HUES48 (cell line): ENCODE measurements at regions not wholly inside any gene's neighbourhood (a gene's known extent, or its start where the extent isn't known, plus 50 kb on each side); places are given as distances from the start of the nearest gene placed in this dataset.

Experiments
- H3K27ac ChIP-seq: one replicate; pipeline ENCODE4 v1.7.0; 2013; ENCODE audit warnings: low read depth, low read length, inconsistent platforms
- H3K27me3 ChIP-seq: 2 replicates; pipeline ENCODE4 v1.6.1; 2013; ENCODE audit warnings: mild to moderate bottlenecking, low read length; ENCODE audit not compliant: control insufficient read depth, insufficient read depth
- H3K36me3 ChIP-seq: 2 replicates; pipeline ENCODE4 v1.6.1; 2013; ENCODE audit warnings: low read length; ENCODE audit not compliant: control insufficient read depth, insufficient read depth
- H3K4me1 ChIP-seq: 2 replicates; pipeline ENCODE4 v1.6.1; 2013; ENCODE audit warnings: mild to moderate bottlenecking, low read length; ENCODE audit not compliant: control insufficient read depth, insufficient read depth
- H3K4me3 ChIP-seq: 2 replicates; pipeline ENCODE4 v1.5.1; 2013; ENCODE audit warnings: mild to moderate bottlenecking, low read depth, low read length
- H3K9ac ChIP-seq: 2 replicates; pipeline ENCODE4 v1.6.1; 2013; ENCODE audit warnings: mild to moderate bottlenecking, low read depth, low read length, moderate library complexity
- H3K9me3 ChIP-seq: 2 replicates; pipeline ENCODE4 v1.6.1; 2013; ENCODE audit warnings: low read length; ENCODE audit not compliant: control insufficient read depth, insufficient read depth

GRCh38 chr12:115249671-115250278 lies 565.8 kb upstream of the TBX3 start:
- H3K4me3 ChIP-seq, result no peak overlapping the region

DNA sequence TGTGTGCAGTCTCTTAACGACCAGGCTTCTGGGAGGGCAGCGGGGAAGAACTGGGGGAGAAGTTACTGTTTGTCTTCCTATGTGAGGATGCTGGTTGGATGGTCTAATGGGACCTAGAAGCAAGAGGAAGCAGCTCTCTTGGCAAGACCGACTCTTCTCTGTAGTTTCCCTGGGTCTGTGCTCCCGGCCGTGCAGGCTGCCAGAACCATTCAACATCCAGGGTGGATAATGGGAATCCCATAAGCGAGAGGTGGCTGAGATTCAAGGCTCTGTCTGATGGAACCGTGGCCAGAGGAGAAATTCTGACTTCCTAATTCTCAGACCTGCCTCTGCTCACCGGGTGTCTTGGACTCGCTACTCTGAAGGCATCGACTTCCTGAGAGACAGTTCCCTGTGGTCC lies 561.0 kb upstream of the TBX3 start:
- Histone ChIP-seq H3K9me3 (no peaks in the 10 kb centered on the region), H3K27me3 (no peaks in the 10 kb centered on the region), H3K27ac (no peak overlapping the region), H3K9ac (no peak overlapping the region), H3K36me3 (no peaks in the 10 kb centered on the region), H3K4me3 (no peak overlapping the region), H3K4me1 (no peaks in the 10 kb centered on the region)

More at GRCh38 chr12:115249671-115250278, 565.8 kb upstream of the TBX3 start:
- Histone ChIP-seq H3K27ac (no peak overlapping the region), H3K9ac (no peak overlapping the region), H3K27me3 (no peaks in the 10 kb centered on the region), H3K36me3 (no peaks in the 10 kb centered on the region), H3K9me3 (no peaks in the 10 kb centered on the region), H3K4me1 (no peaks in the 10 kb centered on the region)

GRCh38 chr12:115243933-115244628 lies 560.1 kb upstream of the TBX3 start:
- no peaks in the 10 kb centered on the region for H3K36me3 ChIP-seq
- H3K9ac ChIP-seq, result no peak overlapping the region
- no peaks in the 10 kb centered on the region for H3K27me3 ChIP-seq
- no peaks in the 10 kb centered on the region for H3K9me3 ChIP-seq
- H3K4me1 ChIP-seq, result no peaks in the 10 kb centered on the region
- no peak overlapping the region for H3K27ac ChIP-seq
- H3K4me3 ChIP-seq, result no peak overlapping the region

GRCh38 chr12:115240251-115240650 lies 556.3 kb upstream of the TBX3 start:
- Histone ChIP-seq H3K36me3 (no peaks in the 10 kb centered on the region), H3K4me1 (no peaks in the 10 kb centered on the region), H3K9ac (no peak overlapping the region), H3K4me3 (no peak overlapping the region), H3K27me3 (no peaks in the 10 kb centered on the region), H3K9me3 (no peaks in the 10 kb centered on the region), H3K27ac (no peak overlapping the region)

DNA sequence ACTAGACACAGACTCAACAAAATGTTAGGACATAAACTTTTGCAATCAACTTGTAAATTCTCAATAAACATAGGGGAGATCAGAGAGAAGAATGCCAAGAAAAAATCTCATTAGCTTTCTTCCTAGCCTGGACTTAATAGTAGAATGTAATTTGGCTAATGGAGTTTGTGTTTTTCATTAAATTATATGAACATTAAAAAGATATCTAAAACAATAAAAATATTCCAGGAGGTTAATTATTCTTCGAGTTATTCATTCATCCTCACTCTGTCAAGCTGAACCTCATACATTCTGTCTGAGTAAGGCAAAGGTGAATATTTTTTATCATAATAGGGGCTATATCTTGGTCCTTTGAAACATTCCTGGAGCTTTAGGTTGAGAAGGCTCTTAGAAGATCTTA lies 551.9 kb upstream of the TBX3 start:
- Histone ChIP-seq H3K27ac (no peak overlapping the region), H3K27me3 (no peaks in the 10 kb centered on the region), H3K4me3 (no peak overlapping the region), H3K4me1 (peaks cover 5% of the 10 kb centered on the region; the same call in 1 of the 2 replicates), H3K9me3 (no peaks in the 10 kb centered on the region), H3K36me3 (no peaks in the 10 kb centered on the region), H3K9ac (no peak overlapping the region)

DNA sequence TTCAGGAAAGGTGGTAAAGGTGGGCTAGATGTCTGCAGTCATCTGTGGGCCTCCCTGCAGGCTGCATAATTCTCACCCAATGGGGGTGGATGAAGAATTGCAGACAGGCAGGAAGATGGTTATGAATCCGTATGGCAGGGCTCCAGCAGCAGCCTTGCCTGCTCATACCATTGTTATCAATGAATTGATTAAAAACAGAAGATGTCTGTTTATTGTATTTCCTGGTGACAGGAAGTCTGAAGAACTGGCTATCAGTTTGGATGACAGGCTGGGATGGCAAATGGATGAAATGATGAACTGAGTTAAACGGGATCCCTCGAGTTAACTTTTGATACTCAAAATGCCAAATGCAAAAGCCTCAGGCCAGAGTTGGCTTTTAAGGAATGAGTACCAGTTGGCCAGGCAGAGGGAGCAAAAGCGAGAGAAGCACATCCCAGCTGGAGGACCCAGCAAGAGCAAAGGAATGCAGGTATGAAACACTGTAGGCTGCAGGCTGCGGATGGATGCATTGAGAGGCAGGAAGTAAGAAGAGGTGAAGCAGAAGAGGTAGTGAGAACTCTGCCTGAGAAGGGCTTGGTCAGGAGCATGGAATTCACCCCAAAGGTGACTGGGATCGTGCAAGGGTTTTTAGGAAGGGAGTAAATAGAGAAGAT lies 550.0 kb upstream of the TBX3 start:
- H3K27me3 ChIP-seq, result no peaks in the 10 kb centered on the region
- H3K4me3 ChIP-seq, result no peak overlapping the region
- no peak overlapping the region for H3K27ac ChIP-seq
- no peak overlapping the region for H3K9ac ChIP-seq
- H3K9me3 ChIP-seq, result no peaks in the 10 kb centered on the region
- H3K4me1 ChIP-seq, result peaks cover 5% of the 10 kb centered on the region; the same call in 1 of the 2 replicates
- no peaks in the 10 kb centered on the region for H3K36me3 ChIP-seq

DNA sequence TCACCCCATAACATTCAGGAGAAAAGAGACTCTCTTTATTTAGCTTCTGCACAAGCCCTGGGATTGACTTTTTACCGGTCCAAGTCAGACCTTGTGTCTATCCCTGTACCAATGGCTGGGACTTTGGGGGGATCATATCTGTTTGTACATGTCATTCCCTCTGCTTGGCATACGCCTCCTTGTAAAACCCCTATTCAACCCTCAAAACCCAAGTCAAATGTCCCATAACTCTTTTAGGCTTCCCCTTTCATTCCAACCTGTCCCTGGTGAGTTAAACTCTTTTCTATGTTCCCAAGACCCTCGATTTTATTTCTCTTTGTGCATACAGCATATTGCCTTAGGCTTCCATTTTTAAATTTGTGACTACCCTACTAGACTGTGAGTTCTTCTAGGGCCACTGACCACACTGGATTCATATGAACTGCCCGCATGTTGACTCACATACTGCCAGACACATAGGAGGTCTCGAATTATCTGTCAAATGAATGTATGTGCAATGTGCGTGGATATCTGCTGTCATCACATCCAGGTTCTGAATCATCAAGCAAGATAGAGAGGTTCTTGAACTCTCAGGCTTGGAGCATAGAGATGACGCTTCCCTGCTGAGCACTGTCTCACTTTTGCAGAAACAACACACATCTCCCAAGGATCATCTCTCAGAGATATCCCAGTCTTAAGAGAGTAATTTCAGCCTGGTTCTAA lies 548.6 kb upstream of the TBX3 start:
- H3K27ac ChIP-seq, result no peak overlapping the region
- no peak overlapping the region for H3K4me3 ChIP-seq

DNA sequence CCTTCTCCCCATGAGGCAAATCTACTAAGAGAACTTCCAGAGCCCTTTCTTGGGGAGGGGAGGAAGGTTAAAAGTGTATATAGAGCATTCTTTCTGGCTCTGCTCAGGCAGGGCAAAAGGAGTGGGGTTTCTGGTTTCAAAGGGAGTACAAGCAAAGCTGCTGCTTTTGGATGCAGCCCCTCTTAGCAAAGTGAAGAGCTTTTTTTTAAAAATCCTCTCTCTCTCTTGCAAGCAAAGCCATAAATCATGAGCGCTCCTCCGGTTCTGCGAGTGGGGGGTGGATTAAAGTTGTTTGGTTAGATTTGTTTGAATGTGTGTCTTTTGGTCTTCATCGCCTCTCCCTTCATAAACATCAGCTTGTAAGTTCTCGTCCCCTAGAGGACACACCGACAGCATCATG lies 546.6 kb upstream of the TBX3 start:
- H3K36me3 ChIP-seq, result no peaks in the 10 kb centered on the region
- no peaks in the 10 kb centered on the region for H3K27me3 ChIP-seq
- H3K4me1 ChIP-seq, result peaks cover 5% of the 10 kb centered on the region; the same call in 1 of the 2 replicates
- no peaks in the 10 kb centered on the region for H3K9me3 ChIP-seq
- no peak overlapping the region for H3K9ac ChIP-seq
- H3K4me3 ChIP-seq, result no peak overlapping the region
- H3K27ac ChIP-seq, result no peak overlapping the region

More for the DNA sequence above, 548.6 kb upstream of the TBX3 start:
- Histone ChIP-seq H3K36me3 (no peaks in the 10 kb centered on the region), H3K4me1 (peaks cover 5% of the 10 kb centered on the region; the same call in 1 of the 2 replicates), H3K9ac (no peak overlapping the region), H3K27me3 (no peaks in the 10 kb centered on the region), H3K9me3 (no peaks in the 10 kb centered on the region)

GRCh38 chr12:115229517-115229916 lies 545.5 kb upstream of the TBX3 start:
- Histone ChIP-seq H3K36me3 (no peaks in the 10 kb centered on the region), H3K4me3 (no peak overlapping the region), H3K27me3 (no peaks in the 10 kb centered on the region), H3K9ac (no peak overlapping the region), H3K4me1 (peaks cover 5% of the 10 kb centered on the region; the same call in 1 of the 2 replicates), H3K9me3 (no peaks in the 10 kb centered on the region), H3K27ac (no peak overlapping the region)

- H3K4me3 ChIP-seq, result no peak overlapping the region
- H3K27me3 ChIP-seq, result no peaks in the 10 kb centered on the region
- no peaks in the 10 kb centered on the region; the same call in 1 of the 2 replicates for H3K4me1 ChIP-seq
- H3K9me3 ChIP-seq, result no peaks in the 10 kb centered on the region
- H3K9ac ChIP-seq, result no peak overlapping the region
- H3K36me3 ChIP-seq, result no peaks in the 10 kb centered on the region
- no peak overlapping the region for H3K27ac ChIP-seq
Measured at GRCh38 chr12:115228434-115228833, 544.5 kb upstream of the TBX3 start.
